Ovary (tissue), 3 donors: ENCODE measurements at regions not wholly inside any gene's neighbourhood (a gene's known extent, or its start where the extent isn't known, plus 50 kb on each side); places are given as distances from the start of the nearest gene placed in this dataset.

Source experiments
- EP300 ChIP-seq: sonication (generic); formaldehyde crosslinking; IDR thresholded peaks from one replicate; pipeline ENCODE4 v1.6.1; 2017; ENCODE audit warnings: antibody characterized with exemption
- POLR2A ChIP-seq: fragments of 450-650 bp; IDR thresholded peaks from one replicate; pipeline ENCODE4 v1.6.1; 2017; ENCODE audit warnings: antibody characterized with exemption, mild to moderate bottlenecking, moderate library complexity
- TF ChIP-seq, protein P1 (sequence below), 3 donors: fragments of 450-650 bp in 2 of 3; fragments of 200-600 bp in 1 of 3; IDR thresholded peaks; one replicate each; pipeline versions ENCODE4 v1.5.1 to v1.8.0; 2016 to 2022; ENCODE audit warnings: antibody characterized with exemption in 3 of 3, mild to moderate bottlenecking in 1 of 3
- donor health status: DM: no; HTN: no; CAD: no.

DNA sequence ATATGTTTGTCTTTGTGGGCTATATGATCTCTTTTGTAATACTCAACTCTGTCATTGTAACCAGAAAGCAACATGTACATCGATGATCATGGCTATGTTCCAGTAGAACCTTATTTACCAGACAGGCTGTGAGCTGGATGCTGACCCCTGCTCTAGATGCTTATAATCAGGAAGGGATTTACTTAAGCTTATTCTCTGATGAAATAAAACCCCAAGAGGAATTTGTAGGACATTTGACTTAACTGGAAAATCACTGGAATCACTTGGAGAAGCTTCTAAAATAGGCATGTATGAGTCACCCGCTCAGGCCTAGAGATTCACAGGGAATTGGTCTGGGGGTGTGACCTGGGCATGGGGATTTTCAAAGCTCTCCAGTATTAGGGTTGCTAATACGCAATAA lies 285.8 kb upstream of the ZNF608 start:
- TF ChIP-seq EP300: no peak
- TF ChIP-seq, protein P1, sequence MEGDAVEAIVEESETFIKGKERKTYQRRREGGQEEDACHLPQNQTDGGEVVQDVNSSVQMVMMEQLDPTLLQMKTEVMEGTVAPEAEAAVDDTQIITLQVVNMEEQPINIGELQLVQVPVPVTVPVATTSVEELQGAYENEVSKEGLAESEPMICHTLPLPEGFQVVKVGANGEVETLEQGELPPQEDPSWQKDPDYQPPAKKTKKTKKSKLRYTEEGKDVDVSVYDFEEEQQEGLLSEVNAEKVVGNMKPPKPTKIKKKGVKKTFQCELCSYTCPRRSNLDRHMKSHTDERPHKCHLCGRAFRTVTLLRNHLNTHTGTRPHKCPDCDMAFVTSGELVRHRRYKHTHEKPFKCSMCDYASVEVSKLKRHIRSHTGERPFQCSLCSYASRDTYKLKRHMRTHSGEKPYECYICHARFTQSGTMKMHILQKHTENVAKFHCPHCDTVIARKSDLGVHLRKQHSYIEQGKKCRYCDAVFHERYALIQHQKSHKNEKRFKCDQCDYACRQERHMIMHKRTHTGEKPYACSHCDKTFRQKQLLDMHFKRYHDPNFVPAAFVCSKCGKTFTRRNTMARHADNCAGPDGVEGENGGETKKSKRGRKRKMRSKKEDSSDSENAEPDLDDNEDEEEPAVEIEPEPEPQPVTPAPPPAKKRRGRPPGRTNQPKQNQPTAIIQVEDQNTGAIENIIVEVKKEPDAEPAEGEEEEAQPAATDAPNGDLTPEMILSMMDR (IDR thresholded peaks at IDR 0.05): no peak
- no peak for TF ChIP-seq POLR2A
